NCI-H748 treated with DMSO at 0.1 percent for 48 hours (cell line): ENCODE measurements at regions not wholly inside any gene's neighbourhood (a gene's known extent, or its start where the extent isn't known, plus 50 kb on each side); places are given as distances from the start of the nearest gene placed in this dataset.
"Not testable (repeated sequence)": the region's sequence is repeated elsewhere in the genome, so short reads cannot be mapped to it uniquely, and the experiment has no call there.

Experiments used
- DNase-seq: peaks from one replicate; lab custom pipeline; 2025; lab: John Stamatoyannopoulos, UW

- DNase-seq, result no peak
These were observed 270.2 kb upstream of the MVB12B start for GRCh38 chr9:126056312-126057021.

GRCh38 chr9:126057121-126057825 lies 269.4 kb upstream of the MVB12B start:
- DNase-seq, result peak; percentile 44

DNA sequence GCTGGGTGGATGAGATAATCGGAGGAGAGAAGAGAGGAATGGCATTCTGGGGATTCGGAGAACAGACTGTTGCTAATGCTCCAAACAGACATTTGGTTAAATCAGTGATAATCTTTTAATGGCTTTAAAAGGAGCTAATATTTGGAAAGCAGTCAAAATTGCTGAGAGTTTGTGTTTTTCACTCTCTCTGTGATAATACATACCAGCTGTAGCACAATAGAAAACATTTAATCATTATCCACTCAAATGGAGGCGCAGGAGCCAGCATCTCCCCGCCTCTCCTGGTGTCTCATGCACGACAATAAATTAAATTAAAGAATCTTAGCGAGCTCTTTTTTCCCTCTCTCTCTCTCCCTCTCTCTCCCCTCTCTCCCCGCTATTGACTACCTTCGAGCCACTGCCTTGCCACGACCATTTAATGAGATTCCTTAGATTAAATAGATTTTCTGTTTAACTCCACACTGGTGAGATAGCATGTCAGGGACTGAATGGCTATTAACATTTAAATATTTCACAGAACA lies 268.6 kb upstream of the MVB12B start:
- DNase-seq, result peak; percentile 44

GRCh38 chr9:126058591-126058990 lies 268.0 kb upstream of the MVB12B start:
- no peak for DNase-seq

DNA sequence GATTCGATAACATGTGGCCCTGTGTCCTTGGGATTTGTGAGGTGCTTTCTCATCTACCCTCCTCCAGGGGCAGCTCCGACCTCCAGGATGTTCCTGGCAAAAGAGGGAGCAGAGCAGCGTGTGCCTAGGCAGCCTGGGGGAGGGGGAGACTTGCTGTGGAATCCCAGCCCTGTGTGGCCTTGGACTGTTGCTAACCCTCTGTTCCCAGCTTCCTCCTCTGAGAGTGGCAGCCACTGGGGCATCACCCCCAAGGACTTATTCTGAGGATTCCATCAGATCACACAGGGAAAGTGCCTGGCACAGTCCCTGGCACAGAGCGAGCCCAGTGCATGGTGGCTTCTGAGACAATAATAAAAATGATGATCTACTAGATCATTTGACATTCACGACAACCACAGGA lies 265.1 kb upstream of the MVB12B start:
- no peak for DNase-seq

GRCh38 chr9:126062158-126062886 lies 264.3 kb upstream of the MVB12B start:
- no peak for DNase-seq

GRCh38 chr9:126063326-126063725 lies 263.3 kb upstream of the MVB12B start:
- no peak for DNase-seq

- no peak for DNase-seq
These were observed 260.5 kb upstream of the MVB12B start for GRCh38 chr9:126066131-126066530.

DNA sequence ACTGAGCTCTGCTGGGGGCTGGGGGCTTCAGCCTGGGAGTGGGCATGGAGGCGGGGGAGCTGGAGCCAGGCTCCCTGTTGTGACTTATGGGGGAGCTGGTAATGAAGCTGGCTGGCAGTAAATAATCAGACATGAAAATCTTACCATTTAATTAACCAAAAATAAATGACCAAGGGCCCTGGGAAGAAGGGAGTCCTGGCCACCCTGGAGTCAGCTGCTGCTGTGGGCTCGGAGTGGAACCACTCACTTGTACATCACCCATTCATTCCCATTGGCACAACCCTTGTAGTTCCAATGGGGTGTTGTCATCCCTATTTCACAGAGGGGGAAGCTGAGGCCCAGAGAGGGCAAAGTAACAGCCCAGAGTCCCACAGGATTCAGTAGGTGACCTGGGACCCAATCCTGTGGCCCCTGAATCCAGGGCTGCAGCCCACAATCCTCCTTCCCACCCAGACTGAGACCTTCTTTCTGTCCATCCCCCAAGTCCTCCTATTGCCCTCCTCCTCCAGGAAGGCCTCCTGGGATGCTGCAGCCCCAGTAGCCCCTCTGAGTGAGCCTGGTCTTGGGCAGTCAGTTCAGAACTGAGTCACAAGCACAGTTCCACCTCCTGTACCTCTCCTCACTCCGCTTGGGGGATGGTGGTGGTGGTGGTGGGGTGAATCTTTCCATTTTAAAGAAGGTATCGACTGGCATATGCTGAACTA lies 259.4 kb upstream of the MVB12B start:
- DNase-seq, result no peak

GRCh38 chr9:126068534-126069230 lies 257.9 kb upstream of the MVB12B start:
- no peak for DNase-seq

GRCh38 chr9:126069400-126069955 lies 257.2 kb upstream of the MVB12B start:
- no peak for DNase-seq

DNA sequence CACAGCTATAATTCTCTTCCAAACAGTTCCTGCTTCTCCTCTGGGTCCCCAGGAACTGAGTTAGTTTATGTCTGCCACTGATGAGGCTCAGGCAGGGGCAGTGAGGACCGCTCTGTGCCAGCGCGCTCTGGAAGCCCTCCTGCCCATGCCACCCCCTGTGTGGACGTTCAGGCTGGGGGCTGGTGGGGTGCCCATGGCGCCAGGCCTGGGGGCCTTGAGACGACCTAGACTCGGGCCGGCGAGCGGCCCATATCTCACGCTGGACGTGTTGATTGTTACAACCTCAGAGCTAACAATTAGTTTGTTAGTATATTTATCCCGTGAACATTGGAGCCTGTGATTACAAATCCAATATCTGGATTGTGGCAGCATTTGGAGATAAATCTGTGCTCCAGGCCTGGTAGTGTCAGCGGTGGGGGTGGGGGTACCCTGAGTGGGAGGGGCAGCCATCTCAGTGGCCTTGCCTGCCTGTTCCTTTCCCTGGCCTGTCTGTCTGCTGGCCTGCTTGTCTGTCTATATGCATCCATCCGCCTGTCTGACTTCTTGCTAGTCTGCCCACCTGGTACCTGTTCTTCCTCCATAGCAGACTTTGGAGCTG lies 256.5 kb upstream of the MVB12B start:
- DNase-seq, result no peak

GRCh38 chr9:126071076-126071750 lies 255.4 kb upstream of the MVB12B start:
- DNase-seq, result no peak

- DNase-seq, result not testable (repeated sequence)
These were observed 249.0 kb upstream of the MVB12B start for GRCh38 chr9:126077656-126078055.

- no peak for DNase-seq
These were observed 246.0 kb upstream of the MVB12B start for GRCh38 chr9:126080641-126081040.

- DNase-seq, result no peak
These were observed 244.9 kb upstream of the MVB12B start for GRCh38 chr9:126081746-126082145.

DNA sequence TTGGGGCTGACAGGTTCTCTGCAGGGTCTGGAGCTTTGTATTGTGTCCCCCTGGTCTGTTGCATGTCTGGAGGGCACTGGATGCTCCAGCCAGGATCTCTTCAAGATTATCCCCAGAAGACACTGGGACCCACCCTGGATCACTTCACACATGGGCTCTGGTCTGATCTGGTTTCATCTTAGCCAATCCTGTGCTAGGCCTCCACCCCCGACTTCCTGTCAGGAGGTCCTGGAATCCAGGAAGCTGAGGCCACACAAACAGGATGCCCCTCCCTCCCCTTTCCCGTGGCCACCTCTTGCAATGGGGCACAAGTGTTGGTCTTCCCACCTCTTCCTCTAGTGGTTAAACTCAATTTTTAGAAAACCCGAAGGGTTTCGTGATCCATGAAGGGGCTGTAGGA lies 242.6 kb upstream of the MVB12B start:
- DNase-seq, result no peak

GRCh38 chr9:126084696-126085095 lies 241.9 kb upstream of the MVB12B start:
- DNase-seq, result no peak

DNA sequence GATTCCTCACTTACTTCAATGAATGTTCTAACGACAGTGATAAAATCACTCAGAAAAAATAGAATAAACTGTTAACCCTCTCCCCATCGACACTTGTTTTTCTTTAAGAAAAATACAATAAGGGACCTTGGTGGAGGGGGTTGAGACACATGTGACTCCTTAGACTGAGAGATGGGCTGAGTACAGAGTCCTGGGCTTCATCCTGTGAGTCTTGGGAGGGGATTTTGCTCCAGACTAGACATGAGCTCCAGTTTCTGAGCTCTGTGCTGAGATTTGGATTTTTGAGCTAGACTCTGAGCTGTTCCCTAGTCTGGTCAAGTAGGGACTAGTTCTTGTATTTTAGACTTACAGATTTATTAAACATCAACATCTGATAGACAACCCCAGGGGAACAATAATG lies 241.5 kb upstream of the MVB12B start:
- no peak for DNase-seq

- no peak for DNase-seq
These were observed 238.3 kb upstream of the MVB12B start for GRCh38 chr9:126088336-126088735.
